Fibroblast of lung (primary cell): ENCODE measurements at regions not wholly inside any gene's neighbourhood (a gene's known extent, or its start where the extent isn't known, plus 50 kb on each side); places are given as distances from the start of the nearest gene placed in this dataset.

Experiments
- CTCF ChIP-seq, 2 donors: IDR thresholded peaks in 1 of 2; conservative IDR thresholded peaks in 1 of 2; 1 replicate in 1 of 2; 2 replicates in 1 of 2; pipeline ENCODE4 v1.5.1; 2011 to 2012; ENCODE audit warnings: low read length in 2 of 2, control low read depth in 1 of 2, inconsistent platforms in 1 of 2, low read depth in 1 of 2, mild to moderate bottlenecking in 1 of 2
- EZH2 ChIP-seq: IDR thresholded peaks from 2 replicates; pipeline ENCODE4 v1.5.1; 2012; ENCODE audit warnings: low read length, control low read depth, mild to moderate bottlenecking; ENCODE audit errors: missing control alignments

DNA sequence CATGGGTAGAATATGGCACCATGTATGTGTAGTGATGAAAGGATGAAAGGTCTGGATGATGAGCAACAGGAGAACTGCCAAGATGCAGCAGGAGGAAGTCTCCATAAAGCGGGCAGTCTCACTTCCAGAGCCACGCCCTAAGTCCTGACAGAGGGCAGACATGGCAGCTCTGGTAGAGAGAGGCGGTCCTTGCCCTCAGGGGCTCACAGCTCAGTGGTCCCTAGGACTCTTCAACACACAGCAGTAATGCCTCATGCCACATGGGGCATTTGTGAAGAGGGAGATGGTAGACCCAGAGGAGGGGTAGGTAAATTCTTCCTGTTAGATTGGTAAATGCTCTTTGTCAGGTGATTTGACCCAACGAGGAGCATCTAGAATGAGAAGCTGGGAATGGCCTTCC, 1088.4 kb downstream of the BCL11B start:
- TF ChIP-seq CTCF (conservative IDR thresholded peaks at IDR 0.05 in 1 of 2, IDR thresholded peaks at IDR 0.05 in 1 of 2; ENCODE audit: low read depth in 1 of 2, low read length in 2 of 2) (no peak), EZH2 (no peak)
